ENCODE measurements at regions not wholly inside any gene's neighbourhood (a gene's known extent, or its start where the extent isn't known, plus 50 kb on each side); places are given as distances from the start of the nearest gene placed in this dataset.

DNA sequence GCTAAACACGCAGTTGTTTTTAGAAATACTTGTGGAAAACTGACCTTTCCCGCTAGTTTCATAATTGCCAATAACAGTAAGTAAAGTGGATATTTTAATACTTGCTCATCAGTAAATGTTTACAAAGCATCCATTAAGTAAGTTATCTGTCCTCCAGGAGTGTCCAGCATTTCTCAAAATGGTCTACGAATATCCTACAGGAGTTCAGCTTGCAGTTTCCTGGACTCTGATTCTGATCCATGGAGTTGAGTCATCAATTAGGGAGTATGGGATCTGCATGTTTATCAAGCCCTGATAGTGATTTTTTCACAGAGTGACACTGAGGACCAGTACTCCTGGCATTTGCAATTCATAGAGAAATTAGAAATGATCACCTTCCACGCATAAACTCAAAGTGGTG is 325.2 kb upstream of the AADAT start:
- no peaks in the 10 kb centered on the region for H4K20me1 ChIP-seq (ENCODE audit: insufficient read depth, low read length)
- TF ChIP-seq, protein P1, sequence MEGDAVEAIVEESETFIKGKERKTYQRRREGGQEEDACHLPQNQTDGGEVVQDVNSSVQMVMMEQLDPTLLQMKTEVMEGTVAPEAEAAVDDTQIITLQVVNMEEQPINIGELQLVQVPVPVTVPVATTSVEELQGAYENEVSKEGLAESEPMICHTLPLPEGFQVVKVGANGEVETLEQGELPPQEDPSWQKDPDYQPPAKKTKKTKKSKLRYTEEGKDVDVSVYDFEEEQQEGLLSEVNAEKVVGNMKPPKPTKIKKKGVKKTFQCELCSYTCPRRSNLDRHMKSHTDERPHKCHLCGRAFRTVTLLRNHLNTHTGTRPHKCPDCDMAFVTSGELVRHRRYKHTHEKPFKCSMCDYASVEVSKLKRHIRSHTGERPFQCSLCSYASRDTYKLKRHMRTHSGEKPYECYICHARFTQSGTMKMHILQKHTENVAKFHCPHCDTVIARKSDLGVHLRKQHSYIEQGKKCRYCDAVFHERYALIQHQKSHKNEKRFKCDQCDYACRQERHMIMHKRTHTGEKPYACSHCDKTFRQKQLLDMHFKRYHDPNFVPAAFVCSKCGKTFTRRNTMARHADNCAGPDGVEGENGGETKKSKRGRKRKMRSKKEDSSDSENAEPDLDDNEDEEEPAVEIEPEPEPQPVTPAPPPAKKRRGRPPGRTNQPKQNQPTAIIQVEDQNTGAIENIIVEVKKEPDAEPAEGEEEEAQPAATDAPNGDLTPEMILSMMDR (IDR thresholded peaks at IDR 0.05; ENCODE audit: low read length), result no peak
- TF ChIP-seq EZH2 (optimal IDR thresholded peaks at IDR 0.05; ENCODE audit: low read depth, low read length) (no peak), EZH2phosphoT487 (IDR thresholded peaks at IDR 0.05; ENCODE audit: low read length) (no peak)
- no peak overlapping the region for H3K9ac ChIP-seq (ENCODE audit: low read length)
- DNase-seq, result no peak
- H3K4me2 ChIP-seq (ENCODE audit: low read depth, low read length), result no peak overlapping the region
- H3F3A ChIP-seq (ENCODE audit: insufficient read depth, low read length), result no peaks in the 10 kb centered on the region
- H3K79me2 ChIP-seq (ENCODE audit: low read length), result no peaks in the 10 kb centered on the region
- no peak overlapping the region for H3K27ac ChIP-seq (ENCODE audit: low read length)
- H3K9me2 ChIP-seq (replicated peaks; ENCODE audit: insufficient read depth, low read length), result no peaks in the 10 kb centered on the region
- no peaks in the 10 kb centered on the region for H3K9me3 ChIP-seq (replicated peaks; ENCODE audit: insufficient read depth, low read length)
- no peaks in the 10 kb centered on the region for H3K4me1 ChIP-seq (ENCODE audit: low read length)
- no peak overlapping the region for H3K4me3 ChIP-seq (ENCODE audit: low read length)
- no peak overlapping the region for H2AFZ ChIP-seq (ENCODE audit: low read length)
- H3K36me3 ChIP-seq (replicated peaks; ENCODE audit: insufficient read depth, low read length), result no peaks in the 10 kb centered on the region
- no peaks in the 10 kb centered on the region for H3K27me3 ChIP-seq (replicated peaks; ENCODE audit: insufficient read depth, low read length)

DNA sequence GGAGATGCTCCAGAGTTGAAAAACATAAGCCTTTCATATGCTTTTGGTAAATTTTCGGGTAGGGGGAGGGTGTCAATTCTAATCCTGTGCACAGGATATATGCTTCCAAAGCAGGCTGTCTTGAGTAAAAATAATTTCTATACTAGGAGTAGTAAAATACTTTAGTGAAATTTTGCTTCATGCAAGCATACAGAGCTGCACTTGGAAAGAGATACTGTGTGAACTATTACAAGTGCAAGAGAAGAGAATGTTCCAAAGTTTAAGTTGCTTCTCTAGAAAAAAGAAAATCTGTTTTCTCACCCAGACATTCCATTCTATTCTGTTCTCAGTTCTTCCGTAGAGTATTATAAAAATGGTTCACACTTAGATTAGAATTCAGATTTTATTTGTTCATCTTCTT is 324.6 kb upstream of the AADAT start:
- Histone ChIP-seq H3F3A (ENCODE audit: insufficient read depth, low read length) (no peaks in the 10 kb centered on the region), H3K9ac (ENCODE audit: low read length) (no peak overlapping the region), H3K27ac (ENCODE audit: low read length) (no peak overlapping the region), H4K20me1 (ENCODE audit: insufficient read depth, low read length) (no peaks in the 10 kb centered on the region), H3K4me3 (ENCODE audit: low read length) (no peak overlapping the region), H3K27me3 (replicated peaks; ENCODE audit: insufficient read depth, low read length) (no peaks in the 10 kb centered on the region), H3K36me3 (replicated peaks; ENCODE audit: insufficient read depth, low read length) (no peaks in the 10 kb centered on the region), H3K9me3 (replicated peaks; ENCODE audit: insufficient read depth, low read length) (no peaks in the 10 kb centered on the region), H3K4me1 (ENCODE audit: low read length) (no peaks in the 10 kb centered on the region), H2AFZ (ENCODE audit: low read length) (no peak overlapping the region), H3K4me2 (ENCODE audit: low read depth, low read length) (no peak overlapping the region), H3K79me2 (ENCODE audit: low read length) (no peaks in the 10 kb centered on the region), H3K9me2 (replicated peaks; ENCODE audit: insufficient read depth, low read length) (no peaks in the 10 kb centered on the region)
- TF ChIP-seq, protein P1 (IDR thresholded peaks at IDR 0.05; ENCODE audit: low read length), result no peak
- TF ChIP-seq EZH2phosphoT487 (IDR thresholded peaks at IDR 0.05; ENCODE audit: low read length) (no peak), EZH2 (optimal IDR thresholded peaks at IDR 0.05; ENCODE audit: low read depth, low read length) (no peak)
- DNase-seq, result no peak

DNA sequence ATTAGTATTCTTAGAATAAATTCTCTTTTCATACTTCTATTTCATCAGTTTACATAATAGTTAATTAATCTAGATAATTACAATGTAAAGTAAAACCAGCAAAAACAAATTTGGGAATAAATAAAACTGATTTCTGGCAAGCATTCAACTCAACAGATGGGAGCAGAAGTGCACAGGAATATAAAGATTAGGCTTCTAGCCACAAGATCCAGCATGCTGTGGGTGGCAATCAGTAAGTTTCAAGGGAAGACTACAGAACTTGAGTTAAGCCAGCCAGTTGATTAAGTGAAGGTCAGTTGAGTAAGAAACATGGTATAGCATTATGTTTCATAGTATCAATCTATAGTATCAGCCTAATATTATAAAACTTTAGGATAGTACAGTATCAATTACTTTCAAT is 324.2 kb upstream of the AADAT start:
- Histone ChIP-seq H3K9ac (ENCODE audit: low read length) (no peak overlapping the region), H3K4me2 (ENCODE audit: low read depth, low read length) (no peak overlapping the region), H3K36me3 (replicated peaks; ENCODE audit: insufficient read depth, low read length) (no peaks in the 10 kb centered on the region), H3K4me1 (ENCODE audit: low read length) (no peaks in the 10 kb centered on the region), H3K9me3 (replicated peaks; ENCODE audit: insufficient read depth, low read length) (no peaks in the 10 kb centered on the region), H4K20me1 (ENCODE audit: insufficient read depth, low read length) (no peaks in the 10 kb centered on the region), H3K27me3 (replicated peaks; ENCODE audit: insufficient read depth, low read length) (no peaks in the 10 kb centered on the region), H3K4me3 (ENCODE audit: low read length) (no peak overlapping the region), H3K27ac (ENCODE audit: low read length) (no peak overlapping the region), H3F3A (ENCODE audit: insufficient read depth, low read length) (no peaks in the 10 kb centered on the region), H3K9me2 (replicated peaks; ENCODE audit: insufficient read depth, low read length) (no peaks in the 10 kb centered on the region), H2AFZ (ENCODE audit: low read length) (no peak overlapping the region), H3K79me2 (ENCODE audit: low read length) (no peaks in the 10 kb centered on the region)
- no peak for DNase-seq
- TF ChIP-seq EZH2 (optimal IDR thresholded peaks at IDR 0.05; ENCODE audit: low read depth, low read length), result no peak
- TF ChIP-seq EZH2phosphoT487 (IDR thresholded peaks at IDR 0.05; ENCODE audit: low read length), result no peak
- TF ChIP-seq, protein P1 (IDR thresholded peaks at IDR 0.05; ENCODE audit: low read length), result no peak
